ENCODE measurements at regions not wholly inside any gene's neighbourhood (a gene's known extent, or its start where the extent isn't known, plus 50 kb on each side); places are given as distances from the start of the nearest gene placed in this dataset.

DNA sequence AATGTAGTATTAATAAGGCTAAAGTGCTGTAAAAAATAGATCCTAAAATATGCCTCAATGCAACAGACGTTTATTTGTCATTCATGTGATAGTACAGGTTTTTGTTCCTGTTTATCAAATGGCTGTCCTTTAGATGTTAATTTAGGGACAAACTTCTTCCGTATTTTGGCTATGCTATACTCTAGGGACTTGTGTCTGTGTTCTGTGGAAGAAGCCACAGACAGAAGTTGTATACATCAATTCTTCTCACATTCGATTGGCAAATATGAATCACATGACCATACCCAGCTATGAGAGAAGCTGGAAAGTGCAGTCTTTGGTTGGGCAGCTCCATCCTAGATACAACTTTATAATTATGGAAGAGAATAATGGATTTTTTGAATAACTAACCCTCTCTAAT lies 232.7 kb upstream of the SNX7 start:
- no peak for TF ChIP-seq EZH2 (IDR thresholded peaks at IDR 0.05; ENCODE audit: insufficient read depth, poor library complexity, severe bottlenecking)
- TF ChIP-seq EZH2phosphoT487 (IDR thresholded peaks at IDR 0.05; ENCODE audit: insufficient read depth, low read depth) = no peak
